G401 (cell line): ENCODE measurements at regions not wholly inside any gene's neighbourhood (a gene's known extent, or its start where the extent isn't known, plus 50 kb on each side); places are given as distances from the start of the nearest gene placed in this dataset.
"Not testable (repeated sequence)": the region's sequence is repeated elsewhere in the genome, so short reads cannot be mapped to it uniquely, and the experiment has no call there.

ENCODE experiments used
- DNase-seq: peaks from one replicate; pipeline ENCODE4 v3.0.0-alpha.2; 2015; ENCODE audit warnings: low spot score
- in situ Hi-C: cut with HindIII; loops from 2 replicates; pipeline ENCODE4 v1.10.0; 2016; ENCODE audit warnings: low sequenced_read_pairs, mixed read lengths

DNA sequence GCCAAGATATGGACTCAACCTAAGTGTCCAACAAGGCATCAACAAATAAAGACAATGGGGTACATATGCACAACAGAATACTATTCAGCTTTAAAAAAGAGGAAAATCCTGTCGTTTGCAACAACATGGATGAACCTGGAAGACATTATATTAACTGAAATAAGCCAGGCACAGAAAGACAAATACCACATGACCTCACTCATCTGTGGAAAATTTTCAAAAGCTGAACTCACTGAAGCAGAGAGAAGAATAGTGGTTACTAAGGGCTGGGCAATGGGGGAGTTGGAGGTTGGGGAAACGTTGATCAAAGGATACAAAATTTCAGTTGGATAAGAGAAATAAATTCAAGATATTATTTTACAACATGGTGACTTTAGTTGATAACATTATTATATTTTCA lies 221.4 kb upstream of the PITRM1 start:
- DNase-seq = no peak
- in situ Hi-C loops = no loop called here

DNA sequence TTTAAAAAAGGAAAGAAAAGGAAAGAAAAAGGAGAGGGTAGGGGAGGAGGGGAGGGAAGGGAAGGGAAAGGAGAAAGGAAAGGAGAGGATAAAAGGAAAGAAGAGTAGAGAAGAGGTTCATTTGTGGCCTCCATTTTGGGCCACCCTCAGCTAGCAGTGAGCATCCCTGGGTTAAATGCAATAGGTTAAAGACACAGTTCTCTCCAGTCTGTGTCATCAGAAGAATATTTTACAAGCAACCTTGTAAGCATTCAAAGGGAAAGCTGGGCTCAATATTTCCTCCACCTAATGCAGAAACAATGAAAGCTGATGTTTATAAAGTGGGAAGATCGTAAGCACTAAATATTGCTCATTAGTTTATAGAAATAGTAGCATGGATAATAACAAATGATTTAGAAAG lies 219.1 kb upstream of the PITRM1 start:
- DNase-seq = no peak
- in situ Hi-C loops = no loop called here

DNA sequence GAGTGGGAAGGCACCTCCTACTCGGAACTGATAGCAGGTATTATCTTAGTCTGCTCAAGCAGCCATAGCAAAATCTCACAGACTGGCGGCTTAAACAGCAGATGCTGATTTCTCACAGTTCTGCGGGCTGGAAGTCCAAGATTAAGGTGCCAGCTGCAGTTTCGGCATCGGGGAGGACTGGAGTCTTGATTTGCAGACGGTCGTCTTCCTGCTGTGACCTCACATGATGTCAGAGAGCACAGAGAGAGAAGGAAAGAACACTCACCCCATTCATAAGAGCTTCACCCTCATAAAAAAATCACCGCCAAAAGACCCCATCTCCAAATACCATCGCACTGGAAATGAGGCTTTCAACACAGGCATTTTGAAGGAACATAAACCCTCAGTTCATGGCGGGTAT lies 216.5 kb upstream of the PITRM1 start:
- no peak for DNase-seq
- in situ Hi-C loops = no loop called here

DNA sequence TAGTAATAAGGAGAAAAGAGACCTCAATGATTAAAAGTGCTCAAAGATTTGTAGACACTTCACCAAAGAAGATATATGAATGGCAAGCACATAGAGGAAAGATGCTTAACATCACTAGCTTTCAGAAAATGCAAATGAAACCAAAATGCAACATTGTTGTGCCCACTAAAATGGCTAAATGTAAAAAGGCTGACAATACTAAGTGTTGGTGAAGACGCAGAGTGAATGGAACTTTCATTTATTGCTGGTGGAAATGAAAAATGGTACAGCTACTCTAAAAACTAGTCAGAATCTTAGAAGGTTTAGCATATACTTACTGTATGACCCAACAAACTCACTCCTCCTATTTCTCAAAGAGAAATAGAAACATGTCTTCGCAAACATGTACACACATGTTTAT lies 212.9 kb upstream of the PITRM1 start:
- no peak for DNase-seq
- in situ Hi-C loops = no loop called here

DNA sequence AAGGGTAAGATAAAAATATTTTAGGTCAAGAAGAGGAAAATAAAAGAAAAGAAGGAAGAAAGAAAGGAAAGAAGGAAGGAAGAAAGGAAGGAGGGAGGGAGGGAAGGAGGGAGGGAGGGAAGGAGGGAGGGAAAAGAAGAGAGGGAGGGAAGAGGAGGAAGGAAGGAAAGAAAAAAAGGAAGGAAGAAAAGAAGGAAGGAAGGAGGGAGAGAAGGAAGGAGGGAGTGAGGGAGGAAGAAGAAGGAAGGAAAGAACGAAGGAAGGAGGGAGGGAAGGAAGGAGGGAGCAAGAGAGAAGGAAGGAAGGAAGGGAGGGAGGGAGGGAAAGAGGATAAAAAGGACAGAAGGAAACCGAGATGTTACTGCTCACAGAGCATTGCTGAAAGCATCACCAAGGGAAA lies 209.5 kb upstream of the PITRM1 start:
- in situ Hi-C loops = no loop called here
- DNase-seq = no peak

DNA sequence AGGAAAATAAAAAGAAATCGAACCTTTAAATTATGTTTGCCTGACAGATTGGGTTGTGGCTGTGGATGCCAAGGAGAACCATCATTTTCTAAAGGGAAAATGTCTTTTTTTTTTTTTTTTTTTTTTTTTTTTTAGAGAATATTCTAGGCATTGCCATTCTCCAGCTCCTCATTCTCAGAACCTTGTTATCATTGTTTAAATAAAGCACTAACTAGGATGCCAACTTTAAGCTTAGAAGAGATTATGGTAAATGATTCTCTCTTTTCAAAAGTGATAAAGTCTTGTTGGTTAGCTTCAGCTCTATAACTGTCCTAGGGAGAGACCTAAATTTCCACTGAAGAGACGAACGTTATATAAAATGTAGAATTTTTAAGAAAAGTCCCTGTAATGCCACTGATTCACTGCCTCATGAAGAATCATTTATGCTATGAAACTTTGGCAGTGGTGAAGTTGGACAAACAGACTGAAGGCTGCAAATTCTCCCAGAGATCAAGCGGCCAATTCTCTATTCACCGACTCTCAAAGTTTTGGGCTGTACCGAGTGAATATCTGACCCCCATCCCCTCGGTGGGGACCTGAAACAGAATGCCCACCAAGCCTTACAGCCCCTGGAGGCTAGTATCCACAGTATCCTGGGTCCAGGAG lies 207.9 kb upstream of the PITRM1 start:
- DNase-seq = no peak
- in situ Hi-C loops = no loop called here

DNA sequence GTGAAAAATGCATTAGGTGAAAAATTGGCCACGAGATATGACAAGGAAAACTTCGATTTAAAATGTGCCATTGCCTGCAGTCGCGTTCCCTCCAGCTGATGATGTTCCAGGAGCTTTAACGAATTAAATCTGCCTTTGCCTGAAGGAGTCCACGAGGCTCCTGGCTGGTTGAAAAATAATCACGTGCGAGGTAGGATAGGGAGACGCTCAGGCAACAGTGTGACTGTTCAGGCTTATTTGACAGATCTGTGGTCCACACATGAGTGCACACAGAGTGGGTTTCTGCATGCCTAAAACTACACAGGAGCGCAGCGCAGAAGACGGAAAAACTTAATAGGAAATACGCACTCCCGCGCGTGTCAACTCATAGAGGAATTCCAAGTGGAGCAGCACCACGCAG lies 204.0 kb upstream of the PITRM1 start:
- in situ Hi-C loops = no loop called here

DNA sequence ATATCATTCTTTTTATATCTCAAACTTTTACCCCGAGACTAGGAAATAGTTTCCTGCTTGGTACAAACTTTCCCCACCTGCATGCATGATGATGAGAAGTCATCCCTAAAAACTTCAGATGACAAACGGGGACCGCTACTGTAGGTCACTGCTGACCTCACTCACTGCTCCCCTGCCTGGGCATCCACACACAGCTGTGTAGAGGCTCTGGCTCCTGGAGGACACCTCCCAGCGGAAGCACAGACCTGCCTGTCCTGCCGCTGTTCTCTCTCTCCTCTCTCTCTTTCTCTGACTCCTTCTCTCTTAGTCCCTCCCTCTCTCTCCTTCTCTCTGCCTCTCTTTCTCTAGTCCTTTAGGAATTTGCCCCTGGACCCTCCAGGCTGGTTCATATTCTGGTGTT lies 202.9 kb upstream of the PITRM1 start:
- DNase-seq = no peak
- in situ Hi-C loops = no loop called here

More for the DNA sequence above, 204.0 kb upstream of the PITRM1 start:
- DNase-seq = no peak

DNA sequence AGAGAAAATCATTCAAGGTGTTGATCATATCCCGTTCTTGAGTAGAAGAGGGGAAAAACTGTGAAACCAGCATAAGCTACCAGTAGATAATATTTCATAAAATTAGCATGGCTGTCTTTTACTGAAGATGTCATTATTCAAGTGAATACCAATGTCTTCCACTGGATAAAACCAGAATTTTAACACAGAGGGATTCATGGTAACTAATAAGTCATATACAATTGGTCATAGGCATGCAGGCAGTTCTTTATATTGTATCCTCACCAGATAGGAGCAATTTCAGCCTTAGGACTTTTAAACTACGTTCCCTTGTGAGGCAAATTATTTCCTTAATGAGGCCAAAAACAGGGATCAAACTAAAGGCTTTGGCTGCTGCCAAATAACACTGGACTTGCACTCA lies 202.3 kb upstream of the PITRM1 start:
- no peak for DNase-seq
- in situ Hi-C loops = no loop called here

DNA sequence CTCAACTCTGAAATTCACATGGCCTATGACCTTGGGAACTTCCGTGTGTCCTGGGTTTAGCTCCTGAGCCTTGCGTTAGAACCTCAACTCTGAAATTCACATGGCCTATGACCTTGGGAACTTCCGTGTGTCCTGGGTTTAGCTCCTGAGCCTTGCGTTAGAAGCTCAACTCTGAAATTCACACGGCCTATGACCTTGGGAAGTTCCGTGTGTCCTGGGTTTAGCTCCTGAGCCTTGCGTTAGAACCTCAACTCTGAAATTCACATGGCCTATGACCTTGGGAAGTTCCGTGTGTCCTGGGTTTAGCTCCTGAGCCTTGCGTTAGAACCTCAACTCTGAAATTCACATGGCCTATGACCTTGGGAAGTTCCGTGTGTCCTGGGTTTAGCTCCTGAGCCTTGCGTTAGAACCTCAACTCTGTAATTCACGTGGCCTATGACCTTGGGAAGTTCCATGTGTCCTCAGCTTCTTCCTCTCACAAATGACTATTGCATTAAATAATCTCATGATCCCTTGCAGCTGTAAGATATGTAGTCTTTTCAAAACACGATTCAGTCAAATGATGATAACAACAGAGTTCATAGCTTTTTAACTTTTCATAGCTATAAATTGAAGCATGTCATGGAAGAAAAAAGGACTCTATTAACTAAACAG lies 200.9 kb upstream of the PITRM1 start:
- in situ Hi-C loops, DNase-seq: not testable (repeated sequence)

DNA sequence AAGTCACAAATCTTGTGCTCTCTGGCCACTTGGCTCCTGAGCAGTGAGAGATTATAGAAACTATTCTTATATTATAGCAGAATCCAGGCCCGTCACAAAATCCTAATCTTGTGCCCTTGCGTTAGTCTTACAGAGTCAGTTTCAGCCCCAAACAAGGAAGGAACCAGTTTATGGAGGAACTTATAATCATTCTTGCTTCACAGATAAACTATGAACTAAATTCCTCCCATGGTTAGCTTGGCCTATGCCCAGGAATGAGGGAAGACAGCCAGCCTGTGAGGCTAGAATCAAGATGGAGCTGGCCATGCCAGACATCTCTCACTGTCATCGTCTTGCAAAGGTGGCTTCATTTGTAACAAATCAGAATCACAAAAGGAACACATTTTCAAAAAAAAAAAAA lies 199.7 kb upstream of the PITRM1 start:
- no peak for DNase-seq
- in situ Hi-C loops = no loop called here

DNA sequence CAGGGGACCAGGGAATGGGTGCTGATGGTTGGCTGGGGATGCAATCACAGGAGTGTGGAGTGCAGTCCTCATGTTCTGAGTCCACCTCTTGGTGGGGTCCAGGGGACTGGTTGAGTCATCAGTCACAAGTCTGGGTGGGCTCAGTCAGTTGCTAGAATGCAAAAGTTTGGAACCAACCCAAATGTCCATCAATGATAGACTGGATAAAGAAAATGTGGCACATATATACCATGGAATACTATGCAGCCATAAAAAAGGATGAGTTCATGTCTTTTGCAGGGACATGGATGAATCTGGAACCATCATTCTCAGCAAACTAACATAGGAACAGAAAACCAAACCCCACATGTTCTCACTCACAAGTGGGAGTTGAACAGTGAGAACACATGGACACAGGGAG lies 199.0 kb upstream of the PITRM1 start:
- in situ Hi-C loops, DNase-seq: not testable (repeated sequence)

DNA sequence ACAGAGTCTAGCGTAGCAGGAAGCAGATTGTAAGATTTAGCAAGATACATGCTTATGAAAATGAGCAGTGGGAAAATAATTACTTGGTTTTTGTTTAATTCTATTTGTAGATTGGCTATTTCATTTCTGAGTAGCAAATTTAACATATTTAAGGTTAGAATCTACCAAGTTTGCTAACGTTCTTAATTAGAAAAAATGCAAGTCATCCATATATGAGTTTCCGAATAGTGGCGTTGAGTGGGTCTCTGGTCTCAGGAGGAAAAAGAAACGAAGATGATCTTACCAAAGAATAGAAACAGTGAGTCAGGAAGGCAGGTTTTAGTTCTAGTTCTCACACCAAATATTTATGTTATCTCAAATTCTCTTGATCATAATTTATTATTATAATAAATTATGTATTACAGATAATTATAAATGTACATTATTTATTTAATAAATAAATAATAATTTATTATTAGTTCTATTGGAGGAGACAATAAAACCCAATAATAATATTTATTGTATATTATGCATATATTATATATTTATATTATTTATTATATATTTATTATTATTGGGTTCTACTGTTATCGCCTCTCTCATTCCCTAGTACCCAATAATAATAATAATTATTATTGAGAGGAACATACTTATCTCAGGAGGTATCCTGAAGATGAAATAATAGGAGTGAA lies 194.3 kb upstream of the PITRM1 start:
- in situ Hi-C loops = no loop called here
- DNase-seq = no peak

DNA sequence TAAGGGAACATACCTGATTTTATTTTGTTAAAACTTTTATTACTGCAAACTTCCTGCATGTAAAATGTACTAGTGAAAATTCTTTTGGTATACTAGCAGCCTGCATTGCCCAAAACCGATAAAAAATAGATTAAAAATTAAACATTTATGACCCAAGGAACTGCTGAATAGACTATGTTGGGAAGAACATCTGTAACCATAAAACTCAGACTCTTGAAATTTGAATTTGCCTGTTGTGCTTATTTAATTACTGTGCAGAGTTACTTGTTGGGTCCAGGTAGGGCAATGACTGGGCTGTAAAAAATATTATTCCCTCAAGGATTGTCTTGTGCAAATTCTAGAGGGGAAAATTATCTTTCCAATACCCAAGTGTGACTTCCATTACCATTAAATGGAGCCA lies 193.5 kb upstream of the PITRM1 start:
- in situ Hi-C loops = no loop called here
- no peak for DNase-seq

DNA sequence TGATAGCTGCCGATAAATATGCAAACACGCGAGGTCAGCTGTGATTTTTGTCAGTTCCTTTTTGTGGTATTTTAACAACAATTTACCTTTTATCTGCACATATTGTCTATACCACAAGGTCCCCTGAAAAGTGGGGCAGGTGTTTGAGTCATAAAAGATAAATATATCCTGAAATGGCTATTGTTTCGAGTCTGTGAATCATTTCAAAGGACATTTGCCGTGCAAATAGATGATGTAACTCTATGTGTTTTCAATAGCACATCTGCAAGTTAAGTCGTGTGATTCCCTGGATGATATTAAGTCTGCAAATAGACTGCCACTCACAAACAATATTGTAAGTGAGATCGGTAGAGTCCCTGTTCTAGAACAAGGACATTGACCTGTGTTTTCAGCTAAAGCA lies 193.0 kb upstream of the PITRM1 start:
- DNase-seq = no peak
- in situ Hi-C loops = no loop called here

DNA sequence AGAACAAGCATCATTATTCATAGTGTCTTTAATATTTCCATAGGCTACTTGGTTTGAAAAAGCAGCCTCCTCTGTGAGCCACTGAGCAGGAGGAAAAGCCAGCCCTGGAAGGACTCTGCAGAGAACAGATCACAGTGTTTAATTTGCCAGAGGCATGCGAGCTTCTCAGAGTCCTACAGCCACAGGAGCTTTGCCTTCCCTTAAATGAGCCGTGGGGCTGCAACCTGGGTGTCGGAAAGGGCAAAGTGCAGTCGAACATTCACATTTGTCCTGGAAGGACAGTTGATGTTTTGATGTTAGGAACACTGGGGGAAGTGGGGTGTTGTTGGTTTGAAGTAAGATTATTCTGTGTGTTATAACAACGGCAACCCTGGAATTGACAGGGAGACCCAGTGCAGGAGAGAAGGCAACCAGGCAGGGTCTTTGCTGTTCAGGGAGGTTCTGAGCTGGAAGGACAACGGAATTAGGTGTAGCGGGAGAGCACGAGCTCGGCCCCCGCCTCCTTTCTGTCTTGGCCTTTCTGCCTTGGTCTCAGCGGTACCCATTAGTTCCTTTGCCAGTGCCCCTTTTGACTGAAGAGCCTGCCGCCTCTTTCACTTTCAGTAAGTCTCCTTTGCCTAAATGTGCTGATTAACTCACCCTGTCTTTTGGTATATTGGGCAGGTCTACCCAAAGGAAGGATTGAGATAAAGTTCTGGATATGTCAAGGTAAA lies 192.3 kb upstream of the PITRM1 start:
- in situ Hi-C loops = no loop called here
- DNase-seq = no peak

DNA sequence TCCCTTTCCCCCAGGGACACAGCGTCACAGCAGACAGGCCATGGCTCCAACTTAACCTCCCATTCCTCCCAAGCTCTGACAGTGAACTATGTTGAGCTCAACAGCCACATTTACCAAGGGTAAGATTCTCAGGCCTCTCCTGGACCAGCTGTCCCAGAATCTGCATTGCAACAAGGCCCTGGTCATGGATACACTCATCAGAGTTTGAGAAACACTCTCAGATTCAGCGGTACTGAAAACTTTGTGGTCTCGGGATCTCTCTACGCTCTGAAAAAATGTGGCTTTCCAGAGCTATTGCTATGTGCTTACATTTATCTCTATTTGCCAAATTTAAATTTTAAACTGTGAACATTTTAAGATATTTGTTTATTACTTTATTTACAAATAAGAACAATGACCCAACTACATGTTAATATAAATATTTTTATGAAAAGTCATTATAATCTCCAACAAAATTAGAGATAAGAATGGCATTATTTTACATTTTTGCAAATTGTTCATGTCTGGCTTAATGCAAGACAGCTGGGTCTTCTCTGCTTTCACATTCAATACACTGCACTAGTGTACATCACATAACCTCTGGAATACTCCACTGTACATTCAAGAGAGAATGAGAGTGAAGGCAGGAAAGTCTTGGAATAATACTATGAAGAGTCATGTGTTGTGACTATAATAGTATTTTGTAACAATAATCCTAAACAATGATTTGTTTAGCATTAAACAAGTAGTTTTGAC lies 190.9 kb upstream of the PITRM1 start:
- no peak for DNase-seq
- in situ Hi-C loops = no loop called here

DNA sequence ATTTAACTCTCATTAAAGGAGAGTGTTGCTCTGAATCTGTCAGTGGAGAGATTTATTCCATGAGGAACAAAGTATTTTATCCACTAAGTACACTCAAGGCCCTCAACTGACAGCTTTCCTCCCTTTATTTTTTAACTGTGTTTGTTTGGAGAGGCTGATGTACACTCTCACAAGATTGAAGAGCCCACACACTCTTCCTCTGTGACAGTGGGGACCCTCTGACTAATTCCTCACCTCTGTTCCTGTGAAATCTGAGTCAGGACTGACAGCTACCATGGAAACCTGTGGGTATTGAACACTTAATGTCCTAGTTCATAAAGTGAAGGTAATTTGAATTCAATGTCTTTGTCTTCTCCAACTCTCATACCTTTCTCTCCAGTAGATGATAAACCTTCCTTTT lies 189.8 kb upstream of the PITRM1 start:
- in situ Hi-C loops = no loop called here

DNA sequence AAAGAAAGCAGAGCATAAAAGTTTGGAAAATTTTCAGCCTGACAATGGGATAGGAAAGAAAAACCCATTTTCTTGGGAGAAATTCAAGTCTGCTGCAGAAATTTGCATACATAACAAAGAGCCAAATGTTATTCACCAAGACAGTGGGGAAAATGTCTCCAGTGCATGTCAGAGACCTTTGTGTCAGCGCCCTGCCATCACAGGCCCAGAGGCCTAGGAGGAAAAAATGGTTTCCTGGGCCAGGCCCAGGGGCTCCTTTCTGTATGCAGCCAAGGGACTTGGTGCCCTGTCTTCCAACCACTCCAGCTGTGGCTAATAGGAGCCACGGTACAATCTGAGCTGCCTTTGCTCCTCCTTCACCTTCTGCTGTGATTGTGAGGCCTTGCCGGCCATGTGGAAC lies 189.1 kb upstream of the PITRM1 start:
- DNase-seq = no peak
- in situ Hi-C loops = no loop called here

More for the DNA sequence above, 189.8 kb upstream of the PITRM1 start:
- no peak for DNase-seq

DNA sequence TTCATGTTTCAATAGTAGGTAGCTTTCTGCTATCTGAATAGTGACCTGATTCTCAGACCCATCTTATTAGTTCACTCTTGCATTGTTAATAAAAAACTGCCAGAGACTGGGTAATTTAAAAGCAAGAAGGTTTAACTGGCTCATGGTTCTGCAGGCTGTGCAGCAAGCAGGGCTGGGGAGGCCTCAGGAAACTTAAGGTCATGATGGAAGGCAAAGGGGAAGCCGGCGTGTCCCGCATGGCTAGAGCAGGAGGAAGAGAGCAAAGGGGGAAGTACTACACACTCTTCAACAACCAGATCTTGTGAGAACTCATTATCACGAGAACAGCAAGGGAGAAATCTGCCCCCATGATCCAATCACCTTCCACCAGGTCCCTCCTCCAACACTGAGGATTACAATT lies 185.2 kb upstream of the PITRM1 start:
- DNase-seq = no peak
- in situ Hi-C loops = no loop called here
